ENCODE measurements at regions not wholly inside any gene's neighbourhood (a gene's known extent, or its start where the extent isn't known, plus 50 kb on each side); places are given as distances from the start of the nearest gene placed in this dataset.
"Not testable (repeated sequence)": the region's sequence is repeated elsewhere in the genome, so short reads cannot be mapped to it uniquely, and the experiment has no call there.

DNA sequence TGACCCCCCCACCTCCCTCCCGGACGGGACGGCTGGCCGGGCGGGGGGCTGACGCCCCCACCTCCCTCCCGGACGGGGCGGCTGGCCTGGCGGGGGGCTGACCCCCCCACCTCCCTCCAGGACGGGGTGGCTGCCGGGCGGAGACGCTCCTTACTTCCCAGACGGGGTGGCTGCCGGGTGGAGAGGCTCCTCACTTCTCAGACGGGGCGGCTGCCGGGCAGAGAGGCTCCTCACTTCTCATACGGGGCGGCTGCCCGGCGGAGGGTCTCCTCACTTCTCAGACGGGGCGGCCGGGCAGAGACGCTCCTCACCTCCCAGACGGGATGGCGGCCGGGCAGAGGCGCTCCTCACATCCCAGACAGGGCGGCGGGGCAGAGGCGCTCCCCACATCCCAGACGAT is 84.7 kb downstream of the OR2B2 start:
- not testable (repeated sequence) for DNase-seq (ENCODE audit: low read depth in 2 of 3, low spot score in 2 of 3)

GRCh38 chr6:27826612-27826985 is 85.6 kb downstream of the OR2B2 start:
- not testable (repeated sequence) for DNase-seq (ENCODE audit: low read depth in 2 of 3, low spot score in 2 of 3)

DNA sequence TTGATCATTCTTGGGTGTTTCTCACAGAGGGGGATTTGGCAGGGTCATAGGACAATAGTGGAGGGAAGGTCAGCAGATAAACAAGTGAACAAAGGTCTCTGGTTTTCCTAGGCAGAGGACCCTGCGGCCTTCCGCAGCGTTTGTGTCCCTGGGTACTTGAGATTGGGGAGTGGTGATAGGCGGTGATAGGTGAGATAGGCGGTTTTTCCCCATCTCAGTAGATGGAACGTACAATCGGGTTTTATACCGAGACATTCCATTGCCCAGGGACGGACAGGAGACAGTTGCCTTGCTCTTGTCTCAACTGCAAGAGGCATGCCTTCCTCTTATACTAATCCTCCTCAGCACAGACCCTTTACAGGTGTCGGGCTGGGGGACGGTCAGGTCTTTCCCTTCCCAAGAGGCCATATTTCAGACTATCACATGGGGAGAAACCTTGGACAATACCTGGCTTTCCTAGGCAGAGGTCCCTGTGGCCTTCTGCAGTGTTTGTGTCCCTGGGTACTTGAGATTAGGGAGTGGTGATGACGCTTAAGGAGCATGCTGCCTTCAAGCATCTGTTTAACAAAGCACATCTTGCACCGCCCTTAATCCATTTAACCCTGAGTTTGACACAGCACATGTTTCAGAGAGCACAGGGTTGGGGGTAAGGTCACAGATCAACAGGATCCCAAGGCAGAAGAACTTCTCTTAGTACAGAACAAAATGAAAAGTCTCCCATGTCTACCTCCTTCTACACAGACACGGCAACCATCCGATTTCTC is 86.2 kb downstream of the OR2B2 start:
- DNase-seq (ENCODE audit: low read depth in 2 of 3, low spot score in 2 of 3), result not testable (repeated sequence)

DNA sequence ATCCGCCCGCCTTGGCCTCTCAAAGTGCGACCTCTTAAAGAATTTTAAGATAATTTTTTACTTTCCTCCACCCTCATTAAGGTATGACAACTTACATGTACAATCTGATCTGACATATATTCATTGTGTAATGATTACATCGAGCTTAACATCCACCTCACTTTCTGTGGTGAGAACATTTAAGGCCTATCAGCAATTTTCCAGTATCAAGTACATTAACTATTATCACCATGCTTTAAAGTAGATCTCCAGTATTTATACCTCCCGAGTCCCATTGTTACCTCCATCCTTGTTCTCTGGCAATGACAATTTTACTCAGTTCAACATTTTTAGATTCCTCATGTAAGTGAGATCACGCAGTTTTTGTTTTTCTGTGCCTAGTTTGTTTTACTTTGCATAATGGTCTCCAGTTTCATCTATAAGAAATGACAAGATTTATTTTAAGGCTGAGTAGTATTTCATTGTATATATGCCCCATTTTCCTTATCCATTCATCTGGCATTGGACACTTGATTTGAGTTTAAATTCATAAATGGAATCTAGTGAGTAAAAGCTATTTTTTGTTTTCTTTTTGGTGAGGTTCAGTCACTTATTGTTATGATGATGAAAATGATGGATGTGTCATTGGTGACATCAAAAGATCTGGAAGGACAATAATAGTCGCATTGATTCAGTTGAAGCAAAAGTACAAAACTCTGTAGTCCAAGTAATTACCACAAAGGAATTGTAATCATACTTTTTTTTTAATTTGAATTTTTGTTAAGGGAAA is 87.0 kb downstream of the OR2B2 start:
- DNase-seq (ENCODE audit: low read depth in 2 of 3, low spot score in 2 of 3), result no peak

DNA sequence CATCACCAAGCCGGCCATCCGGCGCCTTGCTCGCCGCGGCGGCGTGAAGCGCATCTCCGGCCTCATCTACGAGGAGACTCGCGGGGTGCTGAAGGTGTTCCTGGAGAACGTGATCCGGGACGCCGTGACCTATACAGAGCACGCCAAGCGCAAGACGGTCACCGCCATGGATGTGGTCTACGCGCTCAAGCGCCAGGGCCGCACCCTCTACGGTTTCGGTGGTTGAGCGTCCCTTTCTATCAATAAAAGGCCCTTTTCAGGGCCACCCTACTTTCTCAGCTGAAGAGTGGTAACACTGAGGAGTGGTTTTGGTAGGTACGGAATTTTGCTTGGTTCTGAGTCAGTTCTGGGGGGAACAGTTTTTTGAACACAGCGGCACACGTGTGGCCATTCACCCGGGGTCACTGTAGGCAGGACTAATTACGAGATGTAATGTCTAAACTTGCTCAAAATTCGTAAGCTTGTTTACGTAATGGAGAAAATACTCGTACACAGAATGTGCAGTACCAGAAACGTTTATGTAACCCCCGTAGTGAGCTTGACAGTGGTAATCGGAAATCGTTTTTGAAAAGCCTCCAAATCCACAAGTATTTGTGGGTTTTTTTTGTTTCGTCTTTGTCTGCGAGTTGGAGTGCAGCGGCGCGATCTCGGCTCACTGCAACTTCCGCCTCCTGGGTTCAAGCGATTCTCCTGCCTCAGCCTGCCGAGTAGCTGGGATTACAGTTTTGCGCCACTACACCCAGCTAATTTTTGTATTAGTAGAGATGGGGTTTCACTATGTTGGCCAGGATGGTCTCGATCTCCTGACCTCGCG is 87.8 kb downstream of the OR2B2 start:
- DNase-seq (ENCODE audit: low read depth in 2 of 3, low spot score in 2 of 3), result peak in 2 of 3 experiments; percentile 30

GRCh38 chr6:27823714-27824210 is 88.4 kb downstream of the OR2B2 start:
- peak in 2 of 3 experiments; percentile 17 to 27 for DNase-seq (ENCODE audit: low read depth in 2 of 3, low spot score in 2 of 3)

GRCh38 chr6:27816906-27817305 is 95.3 kb downstream of the OR2B2 start:
- DNase-seq (ENCODE audit: low read depth in 2 of 3, low spot score in 2 of 3), result no peak

DNA sequence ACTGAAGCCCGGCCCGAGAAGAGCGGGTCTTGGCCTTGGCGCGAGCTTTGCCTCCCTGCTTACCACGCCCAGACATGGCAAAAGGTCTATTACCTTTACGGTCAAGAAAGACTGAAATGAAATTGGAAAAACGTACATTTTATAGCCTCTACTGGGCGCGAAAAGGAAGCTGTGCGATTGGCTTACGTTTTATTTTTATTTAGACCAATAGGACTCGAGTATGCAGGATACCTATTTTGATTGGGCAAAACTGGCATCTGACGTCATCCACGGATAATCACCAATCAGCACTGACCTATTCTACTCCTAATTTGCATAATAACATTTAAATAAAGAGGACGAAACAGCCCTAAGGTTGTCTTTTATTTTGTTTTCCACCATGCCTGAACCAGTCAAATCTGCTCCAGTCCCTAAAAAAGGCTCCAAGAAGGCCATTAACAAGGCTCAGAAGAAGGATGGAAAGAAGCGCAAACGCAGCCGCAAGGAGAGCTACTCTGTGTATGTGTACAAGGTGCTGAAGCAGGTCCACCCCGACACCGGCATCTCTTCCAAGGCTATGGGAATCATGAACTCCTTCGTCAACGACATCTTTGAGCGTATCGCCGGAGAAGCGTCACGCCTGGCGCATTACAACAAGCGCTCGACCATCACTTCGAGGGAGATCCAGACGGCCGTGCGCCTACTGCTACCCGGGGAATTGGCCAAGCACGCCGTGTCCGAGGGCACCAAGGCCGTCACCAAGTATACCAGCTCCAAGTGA is 97.4 kb downstream of the OR2B2 start:
- DNase-seq (ENCODE audit: low read depth in 2 of 3, low spot score in 2 of 3), result no peak

DNA sequence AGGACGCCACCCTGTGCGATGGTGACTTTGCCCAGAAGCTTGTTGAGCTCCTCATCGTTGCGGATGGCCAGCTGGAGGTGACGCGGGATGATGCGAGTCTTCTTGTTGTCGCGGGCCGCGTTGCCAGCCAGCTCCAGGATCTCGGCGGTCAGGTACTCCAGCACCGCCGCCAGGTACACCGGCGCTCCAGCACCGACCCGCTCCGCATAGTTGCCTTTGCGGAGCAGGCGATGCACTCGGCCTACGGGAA is 97.9 kb downstream of the OR2B2 start:
- not testable (repeated sequence) for DNase-seq (ENCODE audit: low read depth in 2 of 3, low spot score in 2 of 3)

GRCh38 chr6:27812805-27813492 is 99.2 kb downstream of the OR2B2 start:
- no peak for DNase-seq (ENCODE audit: low read depth in 2 of 3, low spot score in 2 of 3)

- DNase-seq (ENCODE audit: low read depth in 2 of 3, low spot score in 2 of 3), result no peak
Measured at GRCh38 chr6:27812078-27812804, 100.0 kb downstream of the OR2B2 start.

GRCh38 chr6:27811451-27811772 is 100.8 kb downstream of the OR2B2 start:
- DNase-seq (ENCODE audit: low read depth in 2 of 3, low spot score in 2 of 3), result no peak

- DNase-seq (ENCODE audit: low read depth in 2 of 3, low spot score in 2 of 3), result no peak
Measured at GRCh38 chr6:27810768-27811450, 101.3 kb downstream of the OR2B2 start.

GRCh38 chr6:27809939-27810767 is 102.0 kb downstream of the OR2B2 start:
- peak in 1 of 3 experiments; percentile 58 for DNase-seq (ENCODE audit: low read depth in 2 of 3, low spot score in 2 of 3)

GRCh38 chr6:27809067-27809938 is 102.9 kb downstream of the OR2B2 start:
- DNase-seq (ENCODE audit: low read depth in 2 of 3, low spot score in 2 of 3), result no peak

DNA sequence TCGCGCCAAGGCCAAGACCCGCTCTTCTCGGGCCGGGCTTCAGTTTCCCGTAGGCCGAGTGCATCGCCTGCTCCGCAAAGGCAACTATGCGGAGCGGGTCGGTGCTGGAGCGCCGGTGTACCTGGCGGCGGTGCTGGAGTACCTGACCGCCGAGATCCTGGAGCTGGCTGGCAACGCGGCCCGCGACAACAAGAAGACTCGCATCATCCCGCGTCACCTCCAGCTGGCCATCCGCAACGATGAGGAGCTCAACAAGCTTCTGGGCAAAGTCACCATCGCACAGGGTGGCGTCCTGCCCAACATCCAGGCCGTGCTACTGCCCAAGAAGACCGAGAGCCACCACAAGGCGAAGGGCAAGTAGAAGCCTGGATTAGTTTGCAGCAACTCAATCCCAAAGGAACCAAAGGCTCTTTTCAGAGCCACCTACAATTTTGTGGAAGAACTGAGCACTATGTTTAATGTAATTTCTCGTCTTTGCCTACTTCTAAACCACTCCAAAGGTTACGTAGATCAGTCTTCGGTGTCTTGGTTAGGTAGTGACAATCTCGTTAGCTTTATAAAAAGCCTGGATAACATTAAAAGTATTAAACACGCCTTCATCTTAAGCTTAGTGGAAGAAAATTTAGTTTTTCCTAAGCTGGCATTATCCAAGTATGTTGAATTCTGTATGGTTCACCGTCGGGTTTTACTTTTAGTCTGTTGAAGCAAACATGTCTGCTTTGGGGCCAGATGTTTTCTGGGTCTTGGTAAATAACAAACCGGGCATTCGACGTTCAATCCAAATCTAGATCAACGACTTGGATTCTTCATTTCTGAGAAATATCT is 103.7 kb downstream of the OR2B2 start:
- not testable (repeated sequence) for DNase-seq (ENCODE audit: low read depth in 2 of 3, low spot score in 2 of 3)

All from activated CD8-positive, alpha-beta memory T cell treated with anti-CD3 and anti-CD28 coated beads for 48 hours (primary cell).